Stimulated activated CD4-positive, alpha-beta T cell treated with anti-CD3 and anti-CD28 coated beads, Interleukin-12 subunit alpha, Interleukin-12 subunit beta, amount 100 ng/mL, for 48 hours (primary cell): ENCODE measurements at regions not wholly inside any gene's neighbourhood (a gene's known extent, or its start where the extent isn't known, plus 50 kb on each side); places are given as distances from the start of the nearest gene placed in this dataset.
A peak's percentile ranks its signal among the peaks of the same experiment; 100 is the strongest.
"Not testable (repeated sequence)": the region's sequence is repeated elsewhere in the genome, so short reads cannot be mapped to it uniquely, and the experiment has no call there.

ENCODE experiments used
- DNase-seq, 3 donors: peaks; one replicate each; pipeline ENCODE4 v3.0.0-alpha.2; 2020; ENCODE audit warnings: low read depth in 2 of 3, low spot score in 1 of 3

- peak; percentile 42 to 48 (median 47) for DNase-seq
Observed at GRCh38 chr9:21591221-21592062, 109.3 kb upstream of the IFNE start.

GRCh38 chr9:21592063-21592338, 109.9 kb upstream of the IFNE start:
- no peak for DNase-seq

- no peak for DNase-seq
Observed at GRCh38 chr9:21597284-21597683, 115.2 kb upstream of the IFNE start.

- no peak for DNase-seq
Observed at GRCh38 chr9:21598749-21599148, 116.6 kb upstream of the IFNE start.

- DNase-seq = no peak
Observed at GRCh38 chr9:21605489-21605931, 123.4 kb upstream of the IFNE start.

GRCh38 chr9:21607576-21607975, 125.5 kb upstream of the IFNE start:
- DNase-seq = no peak

- no peak for DNase-seq
Observed at GRCh38 chr9:21608200-21608599, 126.1 kb upstream of the IFNE start.

- no peak for DNase-seq
Observed at GRCh38 chr9:21609506-21609905, 127.4 kb upstream of the IFNE start.

- DNase-seq = peak in 2 of 3 donors; percentile 14 to 16
Observed at GRCh38 chr9:21611891-21612290, 129.8 kb upstream of the IFNE start.

GRCh38 chr9:21615018-21615417, 132.9 kb upstream of the IFNE start:
- DNase-seq = no peak

GRCh38 chr9:21615446-21615845, 133.3 kb upstream of the IFNE start:
- DNase-seq = no peak

- DNase-seq = no peak
Observed at GRCh38 chr9:21616082-21616778, 134.1 kb upstream of the IFNE start.

- DNase-seq = peak in 1 of 3 donors; percentile 6
Observed at GRCh38 chr9:21624675-21625644, 142.8 kb upstream of the IFNE start.

GRCh38 chr9:21626493-21626892, 144.4 kb upstream of the IFNE start:
- no peak for DNase-seq

- not testable (repeated sequence) for DNase-seq
Observed at GRCh38 chr9:21628954-21629353, 146.8 kb upstream of the IFNE start.

GRCh38 chr9:21634951-21635350, 152.8 kb upstream of the IFNE start:
- DNase-seq = no peak

- DNase-seq = no peak
Observed at GRCh38 chr9:21638104-21638503, 156.0 kb upstream of the IFNE start.

GRCh38 chr9:21653091-21653490, 149.3 kb upstream of the MTAP start:
- DNase-seq = no peak

- no peak for DNase-seq
Observed at GRCh38 chr9:21653589-21653988, 148.8 kb upstream of the MTAP start.

GRCh38 chr9:21656776-21657674, 145.4 kb upstream of the MTAP start:
- no peak for DNase-seq
